GM12892 (cell line): ENCODE measurements at regions not wholly inside any gene's neighbourhood (a gene's known extent, or its start where the extent isn't known, plus 50 kb on each side); places are given as distances from the start of the nearest gene placed in this dataset.

Experiments
- POLR2A ChIP-seq: IDR thresholded peaks from 2 replicates; pipeline ENCODE4 v1.6.1; 2011; ENCODE audit warnings: low read depth, low read length, control low read depth
- TAF1 ChIP-seq: IDR thresholded peaks from 2 replicates; pipeline ENCODE4 v1.6.1; 2011; ENCODE audit warnings: low read depth, mild to moderate bottlenecking, control low read depth, low read length, borderline replicate concordance

DNA sequence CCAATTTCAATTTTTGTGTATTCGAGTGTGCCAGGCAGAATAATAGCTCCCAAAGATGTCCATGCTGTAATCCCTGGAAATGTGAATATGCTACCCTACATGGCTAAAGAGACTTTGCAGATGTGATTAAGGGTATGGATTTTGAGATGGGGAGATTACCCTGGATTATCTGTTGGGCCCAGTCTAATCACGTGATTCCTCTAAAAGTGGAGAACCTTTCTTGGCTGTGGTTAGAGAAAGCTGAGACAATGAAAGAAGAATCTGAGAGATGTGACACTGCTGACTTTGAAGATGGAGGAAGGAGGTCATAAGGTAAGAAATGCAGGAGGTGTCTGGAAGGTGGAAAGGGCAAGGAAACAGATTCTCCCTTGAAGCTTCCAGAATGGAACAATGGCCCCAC, 503.5 kb upstream of the PITX2 start:
- TF ChIP-seq POLR2A: no peak
- TF ChIP-seq TAF1: no peak
